Psoas muscle (tissue), 7 donors: ENCODE measurements at regions not wholly inside any gene's neighbourhood (a gene's known extent, or its start where the extent isn't known, plus 50 kb on each side); places are given as distances from the start of the nearest gene placed in this dataset.

Source experiments
- ATAC-seq, 4 donors: fragments of 200-7000 bp; cut with Tn5 transposase; one replicate each; pipeline ENCODE4 v1.9.1; 2020; ENCODE audit warnings: moderate library complexity in 3 of 4, mild to moderate bottlenecking in 2 of 4
- DNase-seq, 2 donors: peaks; one replicate each; pipeline ENCODE4 v3.0.0-alpha.2; 2020
- H3K27ac ChIP-seq: fragments of 200-600 bp; one replicate; pipeline ENCODE4 v1.8.0; 2022
- H3K27me3 ChIP-seq, 3 donors: fragments of 200-600 bp in 1 of 3; one replicate each; pipeline versions ENCODE4 v1.6.1 to v1.8.0; 2013 to 2022; ENCODE audit warnings: low read length in 2 of 3, mild to moderate bottlenecking in 2 of 3, moderate library complexity in 1 of 3; ENCODE audit not compliant: insufficient read depth in 3 of 3
- H3K36me3 ChIP-seq, 2 donors: fragments of 200-600 bp in 1 of 2; one replicate each; pipeline versions ENCODE4 v1.6.1 to v1.8.0; 2013 to 2022; ENCODE audit warnings: low read depth in 1 of 2, mild to moderate bottlenecking in 1 of 2, moderate library complexity in 1 of 2; ENCODE audit not compliant: insufficient read depth in 1 of 2
- H3K4me1 ChIP-seq: fragments of 200-600 bp; one replicate; pipeline ENCODE4 v1.8.0; 2022
- H3K4me3 ChIP-seq: fragments of 200-600 bp; one replicate; pipeline ENCODE4 v1.8.0; 2022; ENCODE audit warnings: mild to moderate bottlenecking
- H3K9me3 ChIP-seq: fragments of 200-600 bp; one replicate; pipeline ENCODE4 v1.8.0; 2022
- CTCF ChIP-seq: fragments of 200-600 bp; IDR thresholded peaks from one replicate; pipeline ENCODE4 v1.8.0; 2022; ENCODE audit warnings: antibody characterized with exemption
- WGBS, 3 donors: extraction: QIAGEN DNeasy Blood & Tissue Kit; methylation state at CpG; one replicate each; pipeline versions ENCODE4 v1.1.6 to v1.1.7; 2013; 5-methylcytosine and 5-hydroxymethylcytosine counted together
- intact Hi-C, 2 donors: fragments of 100-400 bp; cut with DNase I; formaldehyde crosslinking; loops; one replicate each; pipeline versions ENCODE4 v1.11.0 to v1.14.2; 2022
- donor health status: healthy with polysubstance abuse.
- donor health status: DM: no; HTN: no; CAD: no; lungs with moderate emphysema.
- donor health status: Bipolar disorder and iron deficiency.
- donor health status: healthy.
- donor health status: DM: yes; HTN: yes; CAD: no.
- donor health status: DM: no; HTN: no; CAD: no.
- donor health status: DM: yes; HTN: yes; CAD: no.

- no peaks in the 10 kb centered on the region for H3K36me3 ChIP-seq
- 40 to 99% (median 48%) methylated on average over 3 of the region's 3 CpGs for WGBS, 3 donors
- no peaks in the 10 kb centered on the region for H3K27me3 ChIP-seq
- H3K4me3 ChIP-seq, result no peak overlapping the region
- H3K9me3 ChIP-seq, result no peaks in the 10 kb centered on the region
- no peak for DNase-seq
- no peak overlapping the region for H3K27ac ChIP-seq
- TF ChIP-seq CTCF, result no peak
- no peak for ATAC-seq
- intact Hi-C loops, result no loop called here
- H3K4me1 ChIP-seq, result no peaks in the 10 kb centered on the region
These were observed 62.7 kb downstream of the NPTX2 start for GRCh38 chr7:98679741-98680140.

DNA sequence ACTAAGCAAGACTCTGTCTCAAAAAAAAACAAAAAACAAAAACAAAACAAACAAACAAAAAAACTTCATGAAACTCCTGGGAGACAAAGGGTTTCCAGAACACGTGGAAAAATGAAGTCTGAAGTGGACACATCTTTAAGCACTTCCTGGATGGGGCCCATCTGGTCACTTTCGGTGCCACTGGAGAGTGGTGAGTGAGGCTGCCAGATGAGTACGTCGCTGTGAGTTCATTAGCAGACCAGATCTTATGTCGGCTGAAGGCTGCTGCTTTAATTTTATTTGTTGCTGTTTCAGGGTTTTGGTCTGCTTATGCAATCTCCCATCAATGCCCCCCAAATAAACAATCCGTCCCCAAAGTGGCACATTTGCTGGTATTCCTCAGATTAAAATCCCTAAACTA lies 64.4 kb downstream of the NPTX2 start:
- intact Hi-C loops, result no loop called here
- H3K4me3 ChIP-seq, result no peak overlapping the region
- 9 to 18% (median 15%) methylated on average over 6 of the region's 6 CpGs for WGBS, 3 donors

DNA sequence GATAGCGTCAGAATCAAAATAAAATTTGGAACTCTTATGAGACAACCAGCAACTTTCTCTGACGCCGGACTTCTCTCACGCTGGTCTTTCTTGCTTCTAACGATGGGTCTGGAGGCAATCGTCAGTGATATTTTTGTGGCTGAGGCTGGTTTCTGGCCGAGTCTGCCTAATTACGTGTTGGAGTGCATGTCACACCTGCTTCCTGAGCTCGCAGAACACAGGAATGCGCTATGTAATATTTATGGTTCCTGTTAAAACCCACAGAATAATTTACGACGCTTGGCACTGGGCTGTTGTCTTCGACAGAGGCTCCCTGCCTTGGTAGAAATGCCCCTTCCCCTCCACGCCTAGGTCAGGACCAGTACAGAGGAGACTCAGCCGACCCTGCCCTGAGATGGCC lies 64.9 kb downstream of the NPTX2 start:
- intact Hi-C loops, result no loop called here
- Histone ChIP-seq H3K9me3 (peaks cover 5% of the 10 kb centered on the region), H3K27me3 (no peaks in the 10 kb centered on the region), H3K36me3 (no peaks in the 10 kb centered on the region), H3K27ac (no peak overlapping the region), H3K4me3 (no peak overlapping the region), H3K4me1 (no peaks in the 10 kb centered on the region)
- TF ChIP-seq CTCF, result no peak
- no peak for DNase-seq
- ATAC-seq, result no peak
- 23 to 28% (median 26%) methylated on average over 15 of the region's 15 CpGs for WGBS, 3 donors

More for the DNA sequence above, 64.4 kb downstream of the NPTX2 start:
- H3K27me3 ChIP-seq, result no peaks in the 10 kb centered on the region
- no peak for ATAC-seq
- DNase-seq, result no peak
- H3K27ac ChIP-seq, result no peak overlapping the region
- H3K36me3 ChIP-seq, result no peaks in the 10 kb centered on the region
- peaks cover 2% of the 10 kb centered on the region for H3K9me3 ChIP-seq
- no peak for TF ChIP-seq CTCF
- H3K4me1 ChIP-seq, result no peaks in the 10 kb centered on the region

DNA sequence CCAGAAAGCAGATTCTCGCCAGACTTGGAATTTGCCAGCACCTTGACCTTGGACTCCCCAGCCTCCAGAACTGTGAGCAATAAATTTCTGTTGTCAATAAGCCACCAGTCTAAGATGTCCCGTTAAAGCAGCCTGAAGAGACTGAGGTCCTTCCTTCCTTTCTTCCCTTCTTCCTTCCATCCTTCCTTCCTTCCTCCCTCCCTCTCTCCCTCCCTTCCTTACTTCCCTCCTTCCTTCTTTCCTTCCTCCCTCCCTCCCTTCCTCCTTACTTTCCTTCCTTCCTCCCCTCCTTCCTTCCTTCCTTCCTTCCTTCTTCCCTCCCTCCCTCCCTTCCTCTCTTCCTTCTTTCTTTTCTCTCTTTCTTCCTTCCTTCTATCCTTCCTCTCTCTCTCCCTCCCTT lies 66.4 kb downstream of the NPTX2 start:
- Histone ChIP-seq H3K27me3 (no peaks in the 10 kb centered on the region), H3K9me3 (peaks cover 5% of the 10 kb centered on the region), H3K36me3 (no peaks in the 10 kb centered on the region), H3K4me3 (no peak overlapping the region), H3K4me1 (no peaks in the 10 kb centered on the region), H3K27ac (no peak overlapping the region)
- DNase-seq (no peak), ATAC-seq (no peak)
- intact Hi-C loops, result no loop called here
- WGBS, 3 donors, result 75 to 83% (median 78%) methylated on average over 2 of the region's 2 CpGs
- no peak for TF ChIP-seq CTCF

DNA sequence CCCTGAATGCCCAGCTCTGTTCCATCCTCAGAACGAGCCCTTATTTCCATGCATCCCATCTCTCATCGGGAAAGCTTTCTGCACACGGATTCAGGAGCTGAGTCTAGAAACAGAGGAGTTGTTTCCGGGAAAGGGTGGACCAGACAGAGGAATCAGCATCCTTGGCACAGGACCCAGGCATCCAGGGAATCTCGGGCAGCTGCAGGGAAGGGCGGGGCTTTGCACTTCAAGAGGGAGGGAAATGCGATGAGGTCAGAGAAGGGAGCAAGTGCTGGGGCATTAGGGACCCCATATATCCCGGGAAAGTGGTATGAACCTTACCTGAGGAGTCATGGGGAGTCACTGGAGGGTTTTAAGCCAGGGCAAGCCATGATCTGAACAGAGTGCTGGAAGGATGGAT lies 68.5 kb downstream of the NPTX2 start:
- Histone ChIP-seq H3K36me3 (no peaks in the 10 kb centered on the region), H3K4me3 (no peak overlapping the region), H3K9me3 (peaks cover 5% of the 10 kb centered on the region), H3K27me3 (no peaks in the 10 kb centered on the region), H3K27ac (no peak overlapping the region), H3K4me1 (no peaks in the 10 kb centered on the region)
- ATAC-seq, result no peak
- WGBS, 3 donors, result 34 to 43% (median 40%) methylated on average over 8 of the region's 8 CpGs
- DNase-seq, result no peak
- intact Hi-C loops, result no loop called here
- TF ChIP-seq CTCF, result no peak
